GM23338 (cell line): ENCODE measurements at regions not wholly inside any gene's neighbourhood (a gene's known extent, or its start where the extent isn't known, plus 50 kb on each side); places are given as distances from the start of the nearest gene placed in this dataset.

Source experiments
- ATAC-seq: fragments of 200-7000 bp; cut with Tn5 transposase; 3 replicates; pipeline ENCODE4 v1.9.1; 2020
- DNase-seq: peaks from one replicate; pipeline ENCODE4 v3.0.0-alpha.2; 2015; ENCODE audit warnings: low spot score
- H2AFZ ChIP-seq: fragments of 200-600 bp; sonication (generic); 2 replicates; pipeline ENCODE4 v1.8.0; 2016; ENCODE audit warnings: antibody characterized with exemption, mild to moderate bottlenecking, moderate library complexity
- H3F3A ChIP-seq: fragments of 200-600 bp; sonication (generic); replicated peaks from 2 replicates; pipeline ENCODE4 v1.8.0; 2017; ENCODE audit warnings: antibody characterized with exemption, mixed run types, low read depth
- H3K27ac ChIP-seq: fragments of 200-600 bp; sonication (generic); 2 replicates; pipeline ENCODE4 v1.6.1; 2016; ENCODE audit warnings: low read depth
- H3K27me3 ChIP-seq: fragments of 200-600 bp; sonication (generic); 2 replicates; pipeline ENCODE4 v1.8.0; 2016; ENCODE audit warnings: mild to moderate bottlenecking, mixed run types, moderate library complexity; ENCODE audit not compliant: insufficient read depth
- H3K36me3 ChIP-seq: fragments of 200-600 bp; sonication (generic); 2 replicates; pipeline ENCODE4 v1.8.0; 2016; ENCODE audit warnings: mild to moderate bottlenecking; ENCODE audit not compliant: insufficient read depth
- H3K4me1 ChIP-seq: fragments of 200-600 bp; sonication (generic); 2 replicates; pipeline ENCODE4 v1.8.0; 2016; ENCODE audit warnings: mild to moderate bottlenecking, moderate library complexity; ENCODE audit not compliant: insufficient read depth
- H3K4me2 ChIP-seq: fragments of 200-600 bp; sonication (generic); 2 replicates; pipeline ENCODE4 v1.7.1; 2017; ENCODE audit warnings: mixed run types
- H3K4me3 ChIP-seq: fragments of 200-600 bp; sonication (generic); 2 replicates; pipeline ENCODE4 v1.6.1; 2016; ENCODE audit warnings: mixed run types
- H3K79me2 ChIP-seq: fragments of 200-600 bp; sonication (generic); replicated peaks from 2 replicates; pipeline ENCODE4 v1.8.0; 2017; ENCODE audit warnings: mild to moderate bottlenecking; ENCODE audit not compliant: insufficient read depth
- H3K9me2 ChIP-seq: fragments of 200-600 bp; sonication (generic); 2 replicates; pipeline ENCODE4 v1.8.0; 2017; ENCODE audit not compliant: insufficient read depth
- H4K20me1 ChIP-seq: fragments of 200-600 bp; sonication (generic); replicated peaks from 2 replicates; pipeline ENCODE4 v1.8.0; 2017; ENCODE audit warnings: mild to moderate bottlenecking; ENCODE audit not compliant: insufficient read depth
- H3K27ac Mint-ChIP-seq: 2 replicates; pipeline ENCODE4 v1.8.0; 2020; ENCODE audit warnings: inconsistent platforms, mild to moderate bottlenecking, moderate library complexity, mixed read lengths
- H3K27me3 Mint-ChIP-seq: 3 replicates; pipeline ENCODE4 v1.8.0; 2022; ENCODE audit warnings: low read depth, mild to moderate bottlenecking, moderate library complexity, mixed read lengths, inconsistent platforms; ENCODE audit not compliant: insufficient read depth, poor library complexity
- H3K36me3 Mint-ChIP-seq: 3 replicates; pipeline ENCODE4 v1.8.0; 2021; ENCODE audit warnings: low read depth, mild to moderate bottlenecking, inconsistent platforms, moderate library complexity, mixed read lengths
- H3K4me1 Mint-ChIP-seq: 3 replicates; pipeline ENCODE4 v1.8.0; 2020; ENCODE audit warnings: mild to moderate bottlenecking, inconsistent platforms, mixed read lengths
- H3K4me3 Mint-ChIP-seq: 3 replicates; pipeline ENCODE4 v1.8.0; 2021; ENCODE audit warnings: moderate library complexity, mild to moderate bottlenecking, inconsistent platforms, mixed read lengths
- H3K9me3 Mint-ChIP-seq: 3 replicates; pipeline ENCODE4 v1.8.0; 2020; ENCODE audit warnings: moderate library complexity, mild to moderate bottlenecking, inconsistent platforms, mixed read lengths
- EZH2phosphoT487 ChIP-seq: fragments of 200-600 bp; sonication (generic); IDR thresholded peaks from one replicate; pipeline ENCODE4 v1.8.1; 2018; ENCODE audit warnings: antibody characterized with exemption; ENCODE audit not compliant: unreplicated experiment
- JUNB ChIP-seq: IDR thresholded peaks from one replicate; pipeline ENCODE4 v1.6.1; 2016; ENCODE audit warnings: antibody characterized with exemption; ENCODE audit not compliant: unreplicated experiment
- POLR2AphosphoS5 ChIP-seq: IDR thresholded peaks from 2 replicates; pipeline ENCODE4 v1.6.1; 2016; ENCODE audit warnings: antibody characterized with exemption, low read depth
- STAT1 ChIP-seq: IDR thresholded peaks from one replicate; pipeline ENCODE4 v1.6.1; 2016; ENCODE audit warnings: antibody characterized with exemption; ENCODE audit not compliant: unreplicated experiment
- ZNF331 ChIP-seq: fragments of 250-450 bp; sonication (Bioruptor Pico); IDR thresholded peaks from 2 replicates; pipeline ENCODE4 v1.5.0; 2020; ENCODE audit warnings: low read depth, mild to moderate bottlenecking, moderate library complexity
- TF ChIP-seq, protein P1 (sequence below): fragments of 250-450 bp; sonication (Bioruptor Pico); IDR thresholded peaks from 2 replicates; pipeline ENCODE4 v1.5.0; 2020; ENCODE audit warnings: mild to moderate bottlenecking, moderate library complexity
- TF ChIP-seq, protein P2 (sequence below), 2 experiments: fragments of 200-600 bp in 1 of 2; sonication (generic) in 1 of 2; conservative IDR thresholded peaks; 2 replicates each; pipeline versions ENCODE4 v1.5.1 to v1.6.1; 2016 to 2017; ENCODE audit warnings: antibody characterized with exemption in 2 of 2, low read depth in 2 of 2, mild to moderate bottlenecking in 2 of 2, moderate library complexity in 1 of 2

DNA sequence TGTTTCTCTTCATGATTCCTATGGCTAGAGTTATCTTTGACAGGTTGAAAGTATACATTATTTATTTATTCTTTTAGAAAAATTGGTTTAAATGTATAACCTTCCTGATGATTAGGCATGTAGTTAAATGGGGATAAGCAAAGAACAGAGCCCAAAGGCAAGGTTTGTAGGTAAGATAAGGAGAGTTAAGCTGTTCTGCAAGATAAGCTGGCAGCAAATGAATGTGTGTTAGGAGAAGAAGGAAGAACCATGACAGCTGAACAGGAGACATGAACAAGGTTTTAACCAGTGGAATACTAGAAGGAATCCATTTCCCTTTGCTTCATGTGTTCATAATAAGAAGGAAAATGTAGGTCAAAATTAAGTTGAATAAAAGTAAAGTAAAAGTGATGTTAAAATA is 1330.1 kb upstream of the USP15 start (continued):
- TF ChIP-seq, protein P1, sequence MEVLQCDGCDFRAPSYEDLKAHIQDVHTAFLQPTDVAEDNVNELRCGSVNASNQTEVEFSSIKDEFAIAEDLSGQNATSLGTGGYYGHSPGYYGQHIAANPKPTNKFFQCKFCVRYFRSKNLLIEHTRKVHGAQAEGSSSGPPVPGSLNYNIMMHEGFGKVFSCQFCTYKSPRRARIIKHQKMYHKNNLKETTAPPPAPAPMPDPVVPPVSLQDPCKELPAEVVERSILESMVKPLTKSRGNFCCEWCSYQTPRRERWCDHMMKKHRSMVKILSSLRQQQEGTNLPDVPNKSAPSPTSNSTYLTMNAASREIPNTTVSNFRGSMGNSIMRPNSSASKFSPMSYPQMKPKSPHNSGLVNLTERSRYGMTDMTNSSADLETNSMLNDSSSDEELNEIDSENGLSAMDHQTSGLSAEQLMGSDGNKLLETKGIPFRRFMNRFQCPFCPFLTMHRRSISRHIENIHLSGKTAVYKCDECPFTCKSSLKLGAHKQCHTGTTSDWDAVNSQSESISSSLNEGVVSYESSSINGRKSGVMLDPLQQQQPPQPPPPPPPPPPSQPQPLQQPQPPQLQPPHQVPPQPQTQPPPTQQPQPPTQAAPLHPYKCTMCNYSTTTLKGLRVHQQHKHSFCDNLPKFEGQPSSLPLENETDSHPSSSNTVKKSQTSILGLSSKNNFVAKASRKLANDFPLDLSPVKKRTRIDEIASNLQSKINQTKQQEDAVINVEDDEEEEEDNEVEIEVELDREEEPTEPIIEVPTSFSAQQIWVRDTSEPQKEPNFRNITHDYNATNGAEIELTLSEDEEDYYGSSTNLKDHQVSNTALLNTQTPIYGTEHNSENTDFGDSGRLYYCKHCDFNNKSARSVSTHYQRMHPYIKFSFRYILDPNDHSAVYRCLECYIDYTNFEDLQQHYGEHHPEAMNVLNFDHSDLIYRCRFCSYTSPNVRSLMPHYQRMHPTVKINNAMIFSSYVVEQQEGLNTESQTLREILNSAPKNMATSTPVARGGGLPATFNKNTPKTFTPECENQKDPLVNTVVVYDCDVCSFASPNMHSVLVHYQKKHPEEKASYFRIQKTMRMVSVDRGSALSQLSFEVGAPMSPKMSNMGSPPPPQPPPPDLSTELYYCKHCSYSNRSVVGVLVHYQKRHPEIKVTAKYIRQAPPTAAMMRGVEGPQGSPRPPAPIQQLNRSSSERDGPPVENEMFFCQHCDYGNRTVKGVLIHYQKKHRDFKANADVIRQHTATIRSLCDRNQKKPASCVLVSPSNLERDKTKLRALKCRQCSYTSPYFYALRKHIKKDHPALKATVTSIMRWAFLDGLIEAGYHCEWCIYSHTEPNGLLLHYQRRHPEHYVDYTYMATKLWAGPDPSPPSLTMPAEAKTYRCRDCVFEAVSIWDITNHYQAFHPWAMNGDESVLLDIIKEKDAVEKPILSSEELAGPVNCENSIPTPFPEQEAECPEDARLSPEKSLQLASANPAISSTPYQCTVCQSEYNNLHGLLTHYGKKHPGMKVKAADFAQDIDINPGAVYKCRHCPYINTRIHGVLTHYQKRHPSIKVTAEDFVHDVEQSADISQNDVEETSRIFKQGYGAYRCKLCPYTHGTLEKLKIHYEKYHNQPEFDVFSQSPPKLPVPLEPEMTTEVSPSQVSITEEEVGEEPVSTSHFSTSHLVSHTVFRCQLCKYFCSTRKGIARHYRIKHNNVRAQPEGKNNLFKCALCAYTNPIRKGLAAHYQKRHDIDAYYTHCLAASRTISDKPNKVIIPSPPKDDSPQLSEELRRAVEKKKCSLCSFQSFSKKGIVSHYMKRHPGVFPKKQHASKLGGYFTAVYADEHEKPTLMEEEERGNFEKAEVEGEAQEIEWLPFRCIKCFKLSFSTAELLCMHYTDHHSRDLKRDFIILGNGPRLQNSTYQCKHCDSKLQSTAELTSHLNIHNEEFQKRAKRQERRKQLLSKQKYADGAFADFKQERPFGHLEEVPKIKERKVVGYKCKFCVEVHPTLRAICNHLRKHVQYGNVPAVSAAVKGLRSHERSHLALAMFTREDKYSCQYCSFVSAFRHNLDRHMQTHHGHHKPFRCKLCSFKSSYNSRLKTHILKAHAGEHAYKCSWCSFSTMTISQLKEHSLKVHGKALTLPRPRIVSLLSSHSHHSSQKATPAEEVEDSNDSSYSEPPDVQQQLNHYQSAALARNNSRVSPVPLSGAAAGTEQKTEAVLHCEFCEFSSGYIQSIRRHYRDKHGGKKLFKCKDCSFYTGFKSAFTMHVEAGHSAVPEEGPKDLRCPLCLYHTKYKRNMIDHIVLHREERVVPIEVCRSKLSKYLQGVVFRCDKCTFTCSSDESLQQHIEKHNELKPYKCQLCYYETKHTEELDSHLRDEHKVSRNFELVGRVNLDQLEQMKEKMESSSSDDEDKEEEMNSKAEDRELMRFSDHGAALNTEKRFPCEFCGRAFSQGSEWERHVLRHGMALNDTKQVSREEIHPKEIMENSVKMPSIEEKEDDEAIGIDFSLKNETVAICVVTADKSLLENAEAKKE = no peak
- TF ChIP-seq STAT1 = no peak
- TF ChIP-seq EZH2phosphoT487 = no peak
- no peak for TF ChIP-seq ZNF331 (CRISPR knock-in tag)
- TF ChIP-seq JUNB = no peak
- no peak for TF ChIP-seq POLR2AphosphoS5

DNA sequence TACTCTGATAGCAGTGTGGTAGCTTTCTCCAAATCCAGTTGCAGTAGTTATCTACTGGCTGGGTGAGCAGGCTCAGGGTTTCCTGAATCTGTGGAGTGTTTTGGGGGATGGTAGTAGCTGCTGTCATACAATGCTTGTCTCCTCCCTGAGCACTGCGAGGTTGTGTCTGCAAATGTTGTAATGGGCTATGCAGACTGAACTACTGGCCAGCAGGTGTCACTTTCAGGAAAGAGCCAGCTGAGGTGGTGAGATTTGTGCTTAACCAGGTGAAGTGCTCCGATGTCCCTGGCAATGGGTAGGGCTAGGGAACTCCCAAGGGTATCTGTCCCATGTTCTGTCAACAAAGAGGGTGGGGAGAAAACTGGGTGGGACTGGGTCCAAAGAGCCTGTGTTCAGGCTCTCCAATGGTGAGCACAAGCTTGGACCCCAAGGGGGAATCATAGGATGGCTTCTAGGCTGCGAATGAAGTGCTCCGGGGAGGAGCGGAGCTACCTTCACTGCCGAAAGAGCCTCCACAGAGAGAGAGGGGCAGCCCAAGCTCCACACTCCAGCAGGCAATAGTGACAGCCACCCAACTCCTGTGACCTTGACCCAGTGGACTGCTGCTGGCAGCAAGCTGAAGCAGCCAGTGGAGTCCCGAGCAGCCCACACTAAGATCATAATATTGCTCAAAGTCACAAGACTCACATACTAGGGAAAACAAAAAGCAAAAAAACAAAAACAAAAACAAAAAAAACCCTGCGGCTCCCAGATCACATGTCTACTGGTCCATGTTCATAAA is 1324.0 kb upstream of the USP15 start:
- no peak overlapping the region for H3K27ac Mint-ChIP-seq
- H3K27me3 Mint-ChIP-seq = peaks cover 3% of the 10 kb centered on the region
- ATAC-seq = peak; percentile 82

More for the DNA sequence above, 1324.0 kb upstream of the USP15 start:
- peaks cover 17% of the 10 kb centered on the region for H3K9me3 Mint-ChIP-seq
- peak; percentile 48 for DNase-seq
- no peak overlapping the region for H2AFZ ChIP-seq
- no peaks in the 10 kb centered on the region for H4K20me1 ChIP-seq
- H3F3A ChIP-seq = no peaks in the 10 kb centered on the region
- H3K4me3 ChIP-seq = no peak overlapping the region
- no peaks in the 10 kb centered on the region for H3K4me1 ChIP-seq
- no peaks in the 10 kb centered on the region for H3K4me1 Mint-ChIP-seq
- no peaks in the 10 kb centered on the region for H3K27me3 ChIP-seq
- no peak overlapping the region for H3K4me2 ChIP-seq
- 0 out of 2 replicates have a peak, but pooled peaks cover 2% of the 10 kb centered on the region for H3K9me2 ChIP-seq
- no peak overlapping the region for H3K4me3 Mint-ChIP-seq
- H3K36me3 ChIP-seq = no peaks in the 10 kb centered on the region
- no peak overlapping the region for H3K27ac ChIP-seq
- peaks cover 4% of the 10 kb centered on the region; the same call in 2 of the 3 replicates for H3K36me3 Mint-ChIP-seq
- no peaks in the 10 kb centered on the region for H3K79me2 ChIP-seq
- TF ChIP-seq, protein P2, sequence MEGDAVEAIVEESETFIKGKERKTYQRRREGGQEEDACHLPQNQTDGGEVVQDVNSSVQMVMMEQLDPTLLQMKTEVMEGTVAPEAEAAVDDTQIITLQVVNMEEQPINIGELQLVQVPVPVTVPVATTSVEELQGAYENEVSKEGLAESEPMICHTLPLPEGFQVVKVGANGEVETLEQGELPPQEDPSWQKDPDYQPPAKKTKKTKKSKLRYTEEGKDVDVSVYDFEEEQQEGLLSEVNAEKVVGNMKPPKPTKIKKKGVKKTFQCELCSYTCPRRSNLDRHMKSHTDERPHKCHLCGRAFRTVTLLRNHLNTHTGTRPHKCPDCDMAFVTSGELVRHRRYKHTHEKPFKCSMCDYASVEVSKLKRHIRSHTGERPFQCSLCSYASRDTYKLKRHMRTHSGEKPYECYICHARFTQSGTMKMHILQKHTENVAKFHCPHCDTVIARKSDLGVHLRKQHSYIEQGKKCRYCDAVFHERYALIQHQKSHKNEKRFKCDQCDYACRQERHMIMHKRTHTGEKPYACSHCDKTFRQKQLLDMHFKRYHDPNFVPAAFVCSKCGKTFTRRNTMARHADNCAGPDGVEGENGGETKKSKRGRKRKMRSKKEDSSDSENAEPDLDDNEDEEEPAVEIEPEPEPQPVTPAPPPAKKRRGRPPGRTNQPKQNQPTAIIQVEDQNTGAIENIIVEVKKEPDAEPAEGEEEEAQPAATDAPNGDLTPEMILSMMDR (conservative IDR thresholded peaks at IDR 0.05; ENCODE audit: low read depth in 2 of 2) = peak; percentile 40 to 62
- no peak for TF ChIP-seq EZH2phosphoT487
